ENCODE measurements at regions not wholly inside any gene's neighbourhood (a gene's known extent, or its start where the extent isn't known, plus 50 kb on each side); places are given as distances from the start of the nearest gene placed in this dataset.
"Not testable (repeated sequence)": the region's sequence is repeated elsewhere in the genome, so short reads cannot be mapped to it uniquely, and the experiment has no call there.

- no peak for DNase-seq (ENCODE audit: low read depth)
- no peak for TF ChIP-seq CTCF (conservative IDR thresholded peaks at IDR 0.05; ENCODE audit: control insufficient read depth, insufficient read depth, low read depth, low read length)
- H3K4me3 ChIP-seq (ENCODE audit: control insufficient read depth, low read depth, low read length): no peak overlapping the region
These were observed 190.2 kb upstream of the KCNH7 start for GRCh38 chr2:163028807-163029206.

- H3K4me3 ChIP-seq (ENCODE audit: control insufficient read depth, low read depth, low read length); DNase-seq (ENCODE audit: low read depth): not testable (repeated sequence)
These were observed 187.7 kb upstream of the KCNH7 start for GRCh38 chr2:163026136-163026775.

GRCh38 chr2:163016882-163017281 lies 178.3 kb upstream of the KCNH7 start:
- not testable (repeated sequence) for H3K4me3 ChIP-seq (ENCODE audit: control insufficient read depth, low read depth, low read length); DNase-seq (ENCODE audit: low read depth)

- H3K4me3 ChIP-seq (ENCODE audit: control insufficient read depth, low read depth, low read length): no peak overlapping the region
- TF ChIP-seq CTCF (conservative IDR thresholded peaks at IDR 0.05; ENCODE audit: control insufficient read depth, insufficient read depth, low read depth, low read length): no peak
- no peak for DNase-seq (ENCODE audit: low read depth)
These were observed 172.4 kb upstream of the KCNH7 start for GRCh38 chr2:163011000-163011399.

- no peak for DNase-seq (ENCODE audit: low read depth)
- H3K4me3 ChIP-seq (ENCODE audit: control insufficient read depth, low read depth, low read length): no peak overlapping the region
- no peak for TF ChIP-seq CTCF (conservative IDR thresholded peaks at IDR 0.05; ENCODE audit: control insufficient read depth, insufficient read depth, low read depth, low read length)
These were observed 170.1 kb upstream of the KCNH7 start for GRCh38 chr2:163008642-163009041.

- no peak overlapping the region for H3K4me3 ChIP-seq (ENCODE audit: control insufficient read depth, low read depth, low read length)
- no peak for DNase-seq (ENCODE audit: low read depth)
- no peak for TF ChIP-seq CTCF (conservative IDR thresholded peaks at IDR 0.05; ENCODE audit: control insufficient read depth, insufficient read depth, low read depth, low read length)
These were observed 156.2 kb upstream of the KCNH7 start for GRCh38 chr2:162994718-162995117.

GRCh38 chr2:162992828-162993227 lies 154.3 kb upstream of the KCNH7 start:
- no peak overlapping the region for H3K4me3 ChIP-seq (ENCODE audit: control insufficient read depth, low read depth, low read length)
- no peak for TF ChIP-seq CTCF (conservative IDR thresholded peaks at IDR 0.05; ENCODE audit: control insufficient read depth, insufficient read depth, low read depth, low read length)
- DNase-seq (ENCODE audit: low read depth): no peak

- TF ChIP-seq CTCF (conservative IDR thresholded peaks at IDR 0.05; ENCODE audit: control insufficient read depth, insufficient read depth, low read depth, low read length): no peak
- no peak overlapping the region for H3K4me3 ChIP-seq (ENCODE audit: control insufficient read depth, low read depth, low read length)
- DNase-seq (ENCODE audit: low read depth): no peak
These were observed 150.9 kb upstream of the KCNH7 start for GRCh38 chr2:162989507-162989906.

Data from fibroblast of mammary gland (primary cell).